Ovary (tissue), 7 donors: ENCODE measurements at regions not wholly inside any gene's neighbourhood (a gene's known extent, or its start where the extent isn't known, plus 50 kb on each side); places are given as distances from the start of the nearest gene placed in this dataset.

Experiments
- DNase-seq, 5 donors: peaks; one replicate each; pipeline ENCODE4 v3.0.0-alpha.2; 2019 to 2020
- H3K27ac ChIP-seq, 2 donors: fragments of 200-600 bp; one replicate each; pipeline versions ENCODE4 v1.5.1 to v1.8.0; 2019 to 2022
- H3K27me3 ChIP-seq: fragments of 200-600 bp; one replicate; pipeline ENCODE4 v1.8.0; 2022
- H3K36me3 ChIP-seq: fragments of 200-600 bp; sonication (generic); one replicate; pipeline ENCODE4 v1.5.1; 2019
- H3K4me1 ChIP-seq: one replicate; pipeline ENCODE4 v1.8.1; 2013; ENCODE audit warnings: mild to moderate bottlenecking, moderate library complexity; ENCODE audit not compliant: insufficient read depth
- H3K4me3 ChIP-seq: fragments of 200-600 bp; sonication (generic); one replicate; pipeline ENCODE4 v1.5.1; 2017
- H3K9me3 ChIP-seq, 2 donors: fragments of 200-600 bp in 1 of 2; sonication (generic) in 1 of 2; one replicate each; pipeline versions ENCODE4 v1.5.1 to v1.8.1; 2013 to 2019; ENCODE audit warnings: mild to moderate bottlenecking in 1 of 2, moderate library complexity in 1 of 2
- EP300 ChIP-seq: sonication (generic); formaldehyde crosslinking; IDR thresholded peaks from one replicate; pipeline ENCODE4 v1.6.1; 2017; ENCODE audit warnings: antibody characterized with exemption
- POLR2A ChIP-seq: fragments of 450-650 bp; IDR thresholded peaks from one replicate; pipeline ENCODE4 v1.6.1; 2017; ENCODE audit warnings: antibody characterized with exemption, mild to moderate bottlenecking, moderate library complexity
- WGBS, 3 donors: extraction: QIAGEN DNeasy Blood & Tissue Kit in 1 of 3; methylation state at CpG; one replicate each; pipeline versions ENCODE4 v1.1.5 to v1.1.7; 2013 to 2017; 5-methylcytosine and 5-hydroxymethylcytosine counted together
- intact Hi-C, 4 donors: fragments of 100-400 bp; cut with DNase I; formaldehyde crosslinking; loops; one replicate each; pipeline versions ENCODE4 v1.11.0 to v1.15.1; 2022 to 2023
- TF ChIP-seq, protein P1 (sequence below), 3 donors: fragments of 450-650 bp in 2 of 3; fragments of 200-600 bp in 1 of 3; IDR thresholded peaks; one replicate each; pipeline versions ENCODE4 v1.5.1 to v1.8.0; 2016 to 2022; ENCODE audit warnings: antibody characterized with exemption in 3 of 3, mild to moderate bottlenecking in 1 of 3
- donor health status: DM: no; HTN: no; CAD: no; lungs with moderate emphysema.
- donor health status: DM: no; HTN: no; CAD: no.
- donor health status: Bipolar disorder and iron deficiency.
- donor health status: DM: no; HTN: no; CAD: no.
- donor health status: DM: yes; HTN: yes; CAD: no.

DNA sequence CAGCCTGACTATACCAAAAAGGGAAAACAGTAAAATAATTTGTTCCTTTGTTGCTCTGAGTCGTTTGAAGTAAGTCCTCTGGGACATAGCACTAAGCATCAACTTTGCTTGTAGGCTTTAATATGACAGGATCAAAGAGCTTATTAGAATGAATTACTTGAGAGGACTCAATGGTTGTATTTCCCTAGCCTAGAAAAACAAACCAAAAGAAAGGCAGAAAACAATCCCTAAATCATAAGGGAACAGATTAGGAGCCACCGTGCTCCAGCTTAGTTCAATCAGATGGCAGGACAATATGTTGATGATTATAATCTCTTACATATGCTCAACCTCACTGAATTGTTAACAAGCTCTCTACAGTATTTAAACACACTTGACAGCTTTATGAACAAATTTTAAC, 988.4 kb downstream of the FLRT2 start:
- Histone ChIP-seq H3K27ac (no peak overlapping the region), H3K36me3 (no peaks in the 10 kb centered on the region), H3K9me3 (no peaks in the 10 kb centered on the region), H3K4me3 (no peak overlapping the region), H3K27me3 (no peaks in the 10 kb centered on the region), H3K4me1 (no peaks in the 10 kb centered on the region)
- WGBS, 3 donors = 12 to 20% (median 20%) methylated on average over 2 of the region's 2 CpGs
- intact Hi-C loops = no loop called here
- TF ChIP-seq EP300 (no peak), POLR2A (no peak)
- TF ChIP-seq, protein P1, sequence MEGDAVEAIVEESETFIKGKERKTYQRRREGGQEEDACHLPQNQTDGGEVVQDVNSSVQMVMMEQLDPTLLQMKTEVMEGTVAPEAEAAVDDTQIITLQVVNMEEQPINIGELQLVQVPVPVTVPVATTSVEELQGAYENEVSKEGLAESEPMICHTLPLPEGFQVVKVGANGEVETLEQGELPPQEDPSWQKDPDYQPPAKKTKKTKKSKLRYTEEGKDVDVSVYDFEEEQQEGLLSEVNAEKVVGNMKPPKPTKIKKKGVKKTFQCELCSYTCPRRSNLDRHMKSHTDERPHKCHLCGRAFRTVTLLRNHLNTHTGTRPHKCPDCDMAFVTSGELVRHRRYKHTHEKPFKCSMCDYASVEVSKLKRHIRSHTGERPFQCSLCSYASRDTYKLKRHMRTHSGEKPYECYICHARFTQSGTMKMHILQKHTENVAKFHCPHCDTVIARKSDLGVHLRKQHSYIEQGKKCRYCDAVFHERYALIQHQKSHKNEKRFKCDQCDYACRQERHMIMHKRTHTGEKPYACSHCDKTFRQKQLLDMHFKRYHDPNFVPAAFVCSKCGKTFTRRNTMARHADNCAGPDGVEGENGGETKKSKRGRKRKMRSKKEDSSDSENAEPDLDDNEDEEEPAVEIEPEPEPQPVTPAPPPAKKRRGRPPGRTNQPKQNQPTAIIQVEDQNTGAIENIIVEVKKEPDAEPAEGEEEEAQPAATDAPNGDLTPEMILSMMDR (IDR thresholded peaks at IDR 0.05) = no peak
- no peak for DNase-seq

DNA sequence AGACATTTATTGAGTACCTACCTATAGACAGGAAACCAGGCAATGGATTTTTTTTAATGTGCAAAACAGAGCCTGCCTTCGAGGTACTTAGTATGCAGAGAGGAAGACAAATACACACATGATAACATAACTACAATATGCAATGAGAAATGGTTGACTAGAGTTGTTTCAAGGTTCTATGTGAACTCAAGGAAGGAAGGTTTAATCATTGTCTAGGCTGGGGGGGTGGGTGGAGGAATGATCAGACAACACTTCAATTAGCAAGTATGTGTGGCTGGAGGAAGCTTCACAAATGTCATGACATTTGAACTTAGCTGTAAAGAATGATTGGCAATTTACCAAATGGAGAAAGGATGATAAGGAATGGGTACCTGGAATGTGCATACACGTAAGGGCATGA, 985.3 kb downstream of the FLRT2 start:
- no peak for DNase-seq
- TF ChIP-seq EP300 (no peak), POLR2A (no peak)
- TF ChIP-seq, protein P1 (IDR thresholded peaks at IDR 0.05) = no peak
- WGBS, 3 donors = 79 to 85% (median 83%) methylated on average over 2 of the region's 2 CpGs

DNA sequence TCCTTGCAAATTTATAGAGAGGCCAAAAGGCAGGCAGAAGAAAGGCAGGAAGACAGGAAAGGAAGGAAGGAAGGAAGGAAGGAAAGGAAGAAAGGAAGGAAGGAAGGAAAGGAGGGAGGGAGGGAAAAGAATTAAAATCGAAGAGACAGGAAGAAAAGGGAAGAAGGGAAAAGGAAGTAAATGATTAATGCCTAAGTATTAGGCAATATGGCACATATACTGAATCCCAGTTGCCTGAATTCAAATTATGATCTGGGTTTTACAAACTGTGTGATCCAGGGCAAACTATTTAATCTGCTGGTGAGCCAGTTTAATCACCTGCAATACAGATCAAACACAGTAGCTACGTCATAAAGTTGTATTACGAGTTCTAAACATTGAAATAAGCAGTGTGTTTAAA, 983.6 kb downstream of the FLRT2 start:
- H3K27ac ChIP-seq = no peak overlapping the region

More for the DNA sequence above, 985.3 kb downstream of the FLRT2 start:
- H3K27ac ChIP-seq = no peak overlapping the region
- H3K9me3 ChIP-seq = no peaks in the 10 kb centered on the region
- no peak overlapping the region for H3K4me3 ChIP-seq
- no peaks in the 10 kb centered on the region for H3K27me3 ChIP-seq
- no peaks in the 10 kb centered on the region for H3K4me1 ChIP-seq
- intact Hi-C loops = no loop called here
- no peaks in the 10 kb centered on the region for H3K36me3 ChIP-seq

DNA sequence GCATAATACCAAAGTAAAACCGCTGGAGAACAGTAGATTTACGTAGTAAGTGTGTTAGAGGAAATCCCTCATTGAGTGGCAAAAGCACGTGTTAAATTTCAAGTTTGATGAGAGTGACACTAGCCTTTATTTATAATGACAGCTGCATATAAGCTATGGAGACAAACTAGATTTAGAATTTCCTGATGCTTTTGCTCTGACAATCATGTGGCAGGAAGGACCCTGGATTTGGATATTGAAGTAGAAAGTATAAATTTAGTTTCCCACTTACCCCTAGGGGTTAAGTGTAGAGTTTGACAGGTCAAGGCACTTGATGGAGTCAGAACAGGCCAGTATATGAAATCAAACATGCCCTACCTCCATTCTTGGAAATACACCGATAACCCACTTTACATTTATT, 983.1 kb downstream of the FLRT2 start:
- Histone ChIP-seq H3K4me1 (no peaks in the 10 kb centered on the region), H3K27me3 (no peaks in the 10 kb centered on the region), H3K9me3 (no peaks in the 10 kb centered on the region), H3K36me3 (no peaks in the 10 kb centered on the region), H3K4me3 (no peak overlapping the region), H3K27ac (no peak overlapping the region)
- intact Hi-C loops = no loop called here
- DNase-seq = no peak
- no peak for TF ChIP-seq EP300
- TF ChIP-seq, protein P1 (IDR thresholded peaks at IDR 0.05) = no peak
- TF ChIP-seq POLR2A = no peak
- 88 to 91% (median 90%) methylated on average over 4 of the region's 4 CpGs for WGBS, 3 donors

More for the DNA sequence above, 983.6 kb downstream of the FLRT2 start:
- TF ChIP-seq POLR2A = no peak
- no peak for TF ChIP-seq EP300
- TF ChIP-seq, protein P1 (IDR thresholded peaks at IDR 0.05) = no peak
- intact Hi-C loops = no loop called here
- no peak for DNase-seq
- H3K36me3 ChIP-seq = no peaks in the 10 kb centered on the region
- no peak overlapping the region for H3K4me3 ChIP-seq
- WGBS, 3 donors = 79 to 88% (median 82%) methylated on average over 3 of the region's 3 CpGs
- H3K4me1 ChIP-seq = no peaks in the 10 kb centered on the region
- no peaks in the 10 kb centered on the region for H3K27me3 ChIP-seq
- no peaks in the 10 kb centered on the region for H3K9me3 ChIP-seq

DNA sequence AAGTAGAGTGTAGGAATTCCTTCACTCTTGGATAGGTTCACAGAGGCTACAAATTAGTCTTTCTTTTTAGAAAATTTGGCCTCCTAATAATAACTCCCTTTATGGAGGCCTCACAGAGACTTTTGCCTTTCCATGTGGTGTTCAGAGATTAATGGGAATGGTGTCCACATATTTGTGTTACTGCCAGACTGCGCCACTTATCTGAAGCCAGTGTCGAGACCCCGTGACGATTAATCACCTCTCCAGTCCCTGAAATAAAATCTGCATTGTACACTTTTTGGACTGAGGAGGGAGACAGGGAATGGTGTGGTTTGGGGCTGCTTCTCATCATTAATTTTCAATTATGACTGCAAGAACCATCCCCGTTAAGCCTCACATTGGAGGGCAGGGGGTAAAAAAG, 980.5 kb downstream of the FLRT2 start:
- intact Hi-C loops = no loop called here
- Histone ChIP-seq H3K9me3 (no peaks in the 10 kb centered on the region), H3K27ac (no peak overlapping the region), H3K4me3 (no peak overlapping the region), H3K36me3 (no peaks in the 10 kb centered on the region), H3K27me3 (no peaks in the 10 kb centered on the region), H3K4me1 (no peaks in the 10 kb centered on the region)
- TF ChIP-seq POLR2A = no peak
- TF ChIP-seq, protein P1 (IDR thresholded peaks at IDR 0.05) = no peak
- no peak for TF ChIP-seq EP300
- no peak for DNase-seq
- WGBS, 3 donors = 20 to 25% (median 20%) methylated on average over 5 of the region's 5 CpGs
